ENCODE measurements at regions not wholly inside any gene's neighbourhood (a gene's known extent, or its start where the extent isn't known, plus 50 kb on each side); places are given as distances from the start of the nearest gene placed in this dataset.

DNA sequence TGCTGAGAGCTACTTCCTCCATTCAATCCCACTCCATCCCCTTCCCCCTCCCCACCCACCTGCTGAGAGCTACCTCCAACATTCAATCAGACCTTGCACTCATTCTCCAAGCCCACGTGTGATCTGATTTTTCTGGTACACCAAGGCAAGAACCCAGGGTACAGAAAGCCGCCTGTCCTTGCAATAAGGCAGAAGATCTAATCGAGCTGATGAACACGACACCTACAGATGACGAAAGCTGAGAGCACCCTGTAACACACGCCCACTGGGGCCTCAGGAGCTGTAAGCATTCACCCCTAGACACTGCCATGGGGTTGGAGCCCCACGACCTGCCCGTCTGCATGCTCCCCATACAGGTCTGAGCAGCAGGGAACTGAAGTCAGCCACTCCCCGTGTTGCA lies 58.3 kb downstream of the TRIML1 start:
- no peak for DNase-seq

DNA sequence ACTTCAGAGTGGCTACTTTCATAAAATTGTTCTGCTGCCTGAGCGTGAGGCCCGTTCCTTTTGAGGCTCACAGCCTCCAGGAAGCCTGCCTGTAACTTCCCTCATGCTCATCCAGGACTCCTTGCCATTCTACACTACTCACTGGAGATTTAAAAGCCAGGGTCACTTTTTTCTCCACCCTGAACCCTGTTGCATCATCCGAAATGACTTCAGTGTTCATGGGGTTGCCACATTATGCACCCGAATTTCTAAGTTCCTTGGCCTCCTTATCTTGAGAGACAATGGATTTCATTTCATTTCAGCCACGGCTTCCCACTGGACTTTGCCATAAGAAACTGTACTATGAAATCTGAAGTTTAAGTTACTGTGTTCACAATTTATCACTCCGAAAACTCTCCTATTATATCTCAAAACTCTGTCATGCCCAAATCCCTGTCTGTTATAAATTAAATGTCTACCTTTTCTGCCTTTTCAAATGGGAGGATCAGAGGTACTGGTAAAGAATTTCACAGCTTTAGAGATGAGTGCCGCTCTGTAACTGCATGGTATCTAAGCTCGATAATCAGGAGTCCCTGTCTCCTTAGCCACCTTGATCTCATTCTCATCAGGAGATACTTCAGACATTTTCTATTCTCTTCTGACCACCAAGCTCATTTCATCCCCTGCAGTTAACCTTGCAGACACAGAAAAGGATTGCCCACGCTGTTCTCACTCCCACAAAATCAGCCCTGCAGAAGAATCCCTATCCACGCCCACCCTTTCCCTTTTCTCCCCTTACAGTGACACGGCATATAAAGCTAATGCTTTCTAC lies 59.9 kb downstream of the TRIML1 start:
- no peak for DNase-seq

DNA sequence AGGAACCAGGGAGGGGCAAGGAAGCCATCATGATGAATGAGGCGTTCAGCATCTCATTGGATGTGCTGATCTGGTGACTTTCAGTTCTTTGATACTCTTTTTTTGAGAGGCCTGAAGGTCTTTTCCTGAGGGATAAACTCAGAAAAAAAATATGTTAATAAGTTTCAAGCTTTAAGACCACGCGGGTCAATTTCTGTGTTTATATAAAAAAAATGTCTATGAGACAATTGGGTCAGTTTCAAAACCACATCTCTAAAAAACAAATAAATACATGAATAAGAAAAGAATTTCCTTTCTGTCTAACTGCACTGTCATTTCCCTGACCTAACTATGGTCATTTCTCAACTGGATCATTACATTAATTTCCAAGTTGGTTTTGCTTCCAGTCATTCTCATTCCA lies 62.6 kb downstream of the TRIML1 start:
- DNase-seq: no peak

DNA sequence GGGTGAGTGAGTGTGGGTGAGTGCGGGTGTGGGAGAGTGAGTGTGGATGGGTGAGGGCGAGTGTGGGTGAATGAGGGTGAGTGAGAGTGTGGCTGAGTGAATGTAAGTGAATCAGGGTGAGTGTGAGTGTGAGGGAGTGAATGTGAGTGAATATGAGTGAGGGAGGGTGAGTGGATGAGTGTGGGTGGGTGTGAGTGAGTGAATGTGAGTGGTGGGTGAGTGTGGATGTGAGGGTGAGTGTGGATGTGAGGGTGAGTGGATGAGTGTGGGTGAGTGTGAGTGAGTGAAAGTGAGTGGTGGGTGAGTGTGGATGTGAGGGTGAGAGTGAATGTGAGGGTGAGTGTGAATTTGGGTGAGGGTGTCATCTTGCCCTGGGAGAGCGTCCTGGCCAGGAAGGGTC lies 67.5 kb downstream of the TRIML1 start:
- no peak for DNase-seq

DNA sequence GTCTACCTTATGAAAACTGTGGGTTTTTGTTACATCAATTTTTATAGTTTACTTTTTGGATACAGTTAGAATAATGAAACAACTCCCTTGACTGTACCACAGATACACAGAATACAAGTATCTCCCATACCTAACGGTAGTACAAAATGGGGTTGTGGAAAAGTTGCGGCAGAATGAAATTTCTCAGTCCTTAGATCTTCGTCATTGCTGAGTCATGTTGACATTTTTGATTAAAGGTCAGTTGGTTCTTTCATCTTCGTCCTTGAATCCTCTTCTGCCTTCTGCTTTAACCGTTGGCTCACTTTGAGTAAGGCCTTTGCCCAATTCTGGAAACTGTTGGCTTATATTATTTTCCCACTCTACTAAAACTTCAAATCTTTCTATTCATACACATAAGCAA lies 75.6 kb downstream of the TRIML1 start:
- DNase-seq: no peak

DNA sequence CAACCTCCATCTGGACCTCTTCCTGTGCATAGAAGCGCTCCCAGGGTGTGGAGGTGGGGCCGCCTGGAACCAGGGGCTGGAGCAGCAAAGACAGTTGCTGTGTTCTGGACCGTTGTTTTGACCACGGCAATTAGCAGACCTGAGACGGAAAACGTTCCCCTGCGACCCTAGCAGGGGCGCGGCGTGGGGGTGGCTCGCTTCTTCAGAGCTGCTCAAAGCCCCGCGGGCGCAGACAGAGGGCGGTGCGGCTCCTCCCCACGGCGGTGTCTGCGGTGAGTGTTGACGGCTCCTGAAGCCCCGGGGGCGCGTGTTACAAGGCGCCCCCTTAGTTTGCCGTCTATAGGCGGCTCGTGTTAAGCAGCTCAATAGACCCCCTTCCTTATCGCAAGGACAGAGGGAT lies 79.2 kb downstream of the TRIML1 start:
- no peak for DNase-seq

DNA sequence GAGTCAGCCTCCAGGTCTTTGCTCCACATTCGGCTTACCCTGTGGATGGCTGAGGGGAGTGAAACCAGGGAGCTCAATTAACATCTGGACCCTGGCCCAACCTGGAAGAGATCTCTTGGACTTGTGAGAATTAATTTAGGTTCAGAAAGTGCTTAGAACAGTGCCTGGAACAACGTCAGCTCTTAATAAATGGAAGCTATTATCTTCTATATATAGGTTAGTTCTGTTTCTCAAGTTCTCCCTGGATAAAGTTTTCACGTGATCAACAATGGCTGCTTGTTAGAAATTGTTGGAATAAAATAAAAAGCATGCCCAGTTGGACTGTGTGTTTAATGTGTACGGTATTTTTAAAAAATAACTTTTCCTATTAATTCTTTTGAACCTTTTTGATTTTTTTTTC lies 80.8 kb downstream of the TRIML1 start:
- no peak for DNase-seq

DNA sequence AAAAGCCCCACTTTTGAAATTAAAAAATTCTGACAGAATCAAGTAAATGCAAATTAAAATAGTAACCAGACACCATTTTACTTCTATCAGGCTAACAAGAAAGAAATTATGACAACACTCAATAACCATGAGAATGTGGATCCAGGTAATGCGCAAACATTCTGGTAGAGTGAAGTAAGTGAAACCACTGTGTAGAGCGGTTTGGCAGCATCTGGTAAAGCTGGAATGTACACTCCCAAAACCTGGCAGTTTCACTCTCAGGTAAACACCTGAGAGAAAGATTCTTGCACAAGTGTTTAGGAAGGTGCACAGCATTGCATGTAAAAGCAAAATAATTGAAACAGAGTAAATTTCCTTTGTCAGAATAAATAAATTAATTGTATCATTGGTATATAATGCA lies 81.8 kb downstream of the TRIML1 start:
- DNase-seq: no peak

DNA sequence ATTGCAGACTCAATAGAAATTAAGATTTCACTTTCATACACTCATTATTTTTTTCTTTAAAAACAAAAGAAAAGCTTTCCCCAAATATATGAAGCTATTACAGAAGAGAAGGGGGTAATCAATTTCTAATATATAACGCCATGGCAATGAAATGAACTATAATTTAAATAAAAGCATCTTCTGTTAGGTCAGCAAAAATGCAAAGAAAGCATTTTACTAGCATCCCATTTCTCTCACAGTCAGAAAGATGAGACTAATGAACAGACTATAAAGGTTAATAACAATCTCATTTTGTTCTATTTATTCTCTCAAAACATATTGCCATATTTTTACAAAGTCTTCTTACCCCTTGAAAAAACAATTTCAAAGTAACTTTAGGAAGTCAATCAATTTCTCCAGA lies 89.0 kb downstream of the TRIML1 start:
- no peak for DNase-seq

DNA sequence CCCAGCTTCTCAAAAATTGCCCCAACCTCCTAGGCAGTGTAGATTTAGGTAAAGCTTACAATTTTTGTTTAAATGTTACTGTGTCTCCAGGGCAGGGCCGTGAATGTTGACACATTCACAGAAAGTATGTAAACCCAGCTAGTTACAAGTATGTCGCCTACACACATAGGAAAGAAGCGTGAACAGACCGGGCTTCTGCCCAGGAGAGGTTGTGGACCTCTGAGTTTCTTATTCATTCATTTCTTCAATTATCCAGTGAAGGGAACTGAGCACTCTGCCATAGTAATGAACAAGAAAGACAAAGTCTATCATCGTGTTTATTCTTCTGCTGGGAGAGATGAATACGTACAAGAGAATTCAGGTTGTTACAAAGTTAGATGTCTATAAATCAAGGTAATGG lies 93.2 kb downstream of the TRIML1 start:
- no peak for DNase-seq

DNA sequence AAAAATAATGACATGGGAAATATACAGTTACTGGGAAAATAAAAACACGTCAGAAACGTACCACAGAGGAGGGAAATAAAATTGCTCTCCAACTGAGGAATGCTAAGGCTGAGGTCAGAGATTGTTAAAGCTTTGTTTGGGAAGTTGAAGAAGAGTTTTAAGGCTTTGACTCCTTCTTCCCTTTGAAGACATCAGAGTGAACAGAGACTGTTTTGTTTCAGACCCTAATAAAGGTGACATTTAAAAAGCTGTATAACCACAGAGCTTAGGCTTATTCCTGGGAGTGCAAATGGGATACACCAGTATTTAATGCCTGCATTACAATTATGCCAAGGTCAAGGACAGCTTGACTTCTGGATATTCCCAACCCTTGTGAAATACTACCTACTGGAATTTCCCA lies 102.8 kb downstream of the TRIML1 start:
- DNase-seq: no peak

DNA sequence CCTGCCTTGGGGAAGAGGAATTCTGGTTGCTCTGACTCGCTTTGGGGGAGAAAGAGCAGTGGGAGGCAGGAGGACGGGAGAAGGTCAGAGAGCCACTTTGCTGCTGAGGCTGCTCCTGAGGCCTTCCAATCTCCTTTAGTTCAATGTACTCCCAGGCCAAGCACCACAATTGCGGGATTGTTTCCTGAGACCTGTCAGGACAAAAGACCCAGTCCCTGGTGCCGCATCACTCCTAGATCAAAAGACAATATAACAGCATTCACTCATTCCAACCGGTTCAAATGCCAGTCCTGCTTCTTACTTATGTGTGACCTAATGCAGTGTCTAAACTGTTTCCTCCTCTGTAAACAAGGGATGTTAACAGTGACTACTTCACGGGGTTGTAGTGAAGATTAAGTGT lies 106.4 kb downstream of the TRIML1 start:
- no peak for DNase-seq

DNA sequence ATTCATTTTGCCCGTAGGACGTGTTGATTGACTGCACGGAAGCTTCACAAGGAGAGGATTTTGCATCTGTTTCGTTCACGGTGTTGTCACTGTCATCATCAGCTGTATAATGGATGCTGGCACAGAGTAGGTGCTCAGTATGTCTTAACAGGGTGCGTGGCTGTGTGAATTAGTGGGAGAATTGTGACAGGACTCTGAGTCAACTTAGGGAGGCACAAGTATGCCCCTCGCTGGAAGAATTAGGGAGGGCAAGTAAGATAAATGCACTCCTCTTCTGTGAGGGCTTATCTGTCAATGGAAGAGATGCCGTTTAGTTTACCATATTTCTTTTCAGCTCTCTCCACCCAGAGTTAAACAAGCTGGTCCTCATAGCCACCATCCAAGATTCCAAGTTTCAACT lies 107.2 kb downstream of the TRIML1 start:
- DNase-seq: no peak

DNA sequence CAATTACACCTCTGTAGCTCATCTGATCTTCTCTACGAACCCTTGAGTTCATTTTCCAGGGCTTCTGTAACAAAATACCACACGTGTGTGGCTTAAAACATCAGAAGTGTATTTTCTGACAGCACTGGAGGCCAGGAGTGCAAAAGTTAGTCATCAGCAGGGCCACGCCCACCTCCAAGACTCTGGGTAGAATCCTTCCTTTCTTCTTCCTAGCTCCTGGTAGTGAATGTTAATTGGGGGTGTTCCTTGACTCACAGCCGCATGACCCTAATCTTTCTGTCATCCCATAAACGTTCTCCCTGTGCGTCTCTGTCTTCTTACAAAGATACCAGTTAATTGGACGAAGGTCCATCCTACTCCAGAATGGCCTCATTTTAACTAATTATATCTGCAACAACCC lies 115.0 kb downstream of the TRIML1 start:
- DNase-seq: no peak

DNA sequence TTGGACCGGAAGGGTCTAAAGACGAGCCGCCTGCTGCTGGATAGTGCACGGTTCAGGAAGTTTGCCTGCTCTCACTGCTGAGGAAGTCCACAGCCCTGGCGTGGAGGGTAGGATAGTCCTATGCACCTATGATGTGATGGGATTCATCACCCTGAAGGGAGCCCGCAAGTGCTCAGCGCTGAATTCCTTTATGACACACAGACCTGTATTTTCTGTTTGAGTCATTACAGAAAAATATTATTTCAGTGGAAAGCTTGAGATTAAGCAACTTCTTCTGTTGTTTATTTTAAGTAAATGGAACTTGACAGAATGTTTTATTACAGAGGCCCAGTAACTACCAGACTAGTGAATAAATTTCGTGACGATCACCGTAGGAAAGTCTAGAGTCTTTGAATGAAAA lies 123.2 kb downstream of the TRIML1 start:
- no peak for DNase-seq

DNA sequence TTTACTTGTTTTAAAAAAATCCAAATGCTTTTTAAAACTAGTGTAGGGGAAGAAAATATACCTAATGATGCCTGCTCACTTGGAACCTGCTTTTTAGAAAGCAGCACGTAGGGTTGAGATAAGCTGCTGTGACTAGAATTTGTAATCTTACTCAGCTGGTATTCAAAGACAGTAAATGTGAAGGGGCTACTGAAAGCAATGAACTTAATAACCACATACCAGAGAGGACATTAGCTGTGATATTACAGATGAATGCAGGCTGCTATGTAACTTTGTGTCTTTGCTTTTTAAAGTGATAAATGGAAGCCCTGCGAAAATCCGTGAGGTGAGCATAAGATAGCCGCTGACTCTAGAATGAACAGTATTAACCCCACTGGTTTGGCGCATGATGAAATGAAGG lies 124.1 kb downstream of the TRIML1 start:
- no peak for DNase-seq

DNA sequence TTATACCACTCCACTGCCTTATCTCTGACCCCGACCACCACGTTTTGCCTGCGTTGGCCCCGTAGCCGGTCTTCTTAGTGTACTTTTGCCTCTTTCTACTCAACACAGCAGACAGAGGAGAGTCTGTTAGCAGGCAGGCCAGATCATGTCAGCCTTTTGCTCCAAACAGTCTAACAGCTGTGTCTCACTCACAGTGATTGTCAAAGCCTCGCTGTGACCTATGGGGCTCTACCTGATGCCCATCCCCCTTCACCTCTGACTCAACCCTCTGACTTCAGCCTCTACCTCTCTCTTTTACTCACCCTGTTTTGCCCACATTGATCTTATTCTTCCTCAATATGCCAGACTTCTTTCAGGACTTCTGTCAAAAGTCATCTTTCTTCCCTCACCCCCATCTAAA lies 127.1 kb downstream of the TRIML1 start:
- no peak for DNase-seq

DNA sequence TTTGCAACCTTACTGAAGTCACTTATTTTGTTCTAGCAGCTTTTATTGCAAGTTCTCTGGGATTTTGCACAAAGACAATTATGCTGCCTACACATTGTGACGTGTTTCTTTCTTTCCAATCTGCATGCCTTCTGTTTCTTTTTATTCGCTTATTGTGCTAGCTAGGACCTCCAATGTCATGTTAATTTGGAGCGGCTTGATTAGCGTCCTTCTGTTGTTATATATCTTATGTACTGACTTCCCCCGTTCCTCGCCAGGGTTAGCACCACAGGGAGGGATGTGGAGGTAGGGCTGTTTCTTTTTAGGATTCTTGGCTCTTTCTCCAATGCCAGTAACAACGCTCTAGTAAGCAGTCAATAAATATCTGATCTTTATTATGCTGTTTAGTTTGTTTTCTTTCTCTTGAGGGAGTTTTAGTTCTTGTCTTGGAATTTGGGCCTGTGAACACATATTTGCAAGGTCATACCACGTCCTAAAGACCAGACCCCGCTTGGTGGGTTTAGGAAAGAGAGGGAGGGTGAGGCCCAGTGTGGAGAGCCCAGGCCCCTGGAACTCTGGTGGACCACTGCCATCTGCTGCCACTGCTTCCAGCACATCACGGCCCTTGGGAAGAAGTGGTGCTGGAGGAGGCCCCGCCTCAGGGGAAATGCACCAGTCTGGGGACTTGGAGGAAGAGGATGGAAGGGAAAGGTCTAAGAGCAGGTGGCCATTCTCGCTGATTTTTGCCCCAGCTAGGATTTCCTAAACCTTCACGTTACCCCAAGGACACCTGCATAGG lies 129.1 kb downstream of the TRIML1 start:
- DNase-seq: no peak

DNA sequence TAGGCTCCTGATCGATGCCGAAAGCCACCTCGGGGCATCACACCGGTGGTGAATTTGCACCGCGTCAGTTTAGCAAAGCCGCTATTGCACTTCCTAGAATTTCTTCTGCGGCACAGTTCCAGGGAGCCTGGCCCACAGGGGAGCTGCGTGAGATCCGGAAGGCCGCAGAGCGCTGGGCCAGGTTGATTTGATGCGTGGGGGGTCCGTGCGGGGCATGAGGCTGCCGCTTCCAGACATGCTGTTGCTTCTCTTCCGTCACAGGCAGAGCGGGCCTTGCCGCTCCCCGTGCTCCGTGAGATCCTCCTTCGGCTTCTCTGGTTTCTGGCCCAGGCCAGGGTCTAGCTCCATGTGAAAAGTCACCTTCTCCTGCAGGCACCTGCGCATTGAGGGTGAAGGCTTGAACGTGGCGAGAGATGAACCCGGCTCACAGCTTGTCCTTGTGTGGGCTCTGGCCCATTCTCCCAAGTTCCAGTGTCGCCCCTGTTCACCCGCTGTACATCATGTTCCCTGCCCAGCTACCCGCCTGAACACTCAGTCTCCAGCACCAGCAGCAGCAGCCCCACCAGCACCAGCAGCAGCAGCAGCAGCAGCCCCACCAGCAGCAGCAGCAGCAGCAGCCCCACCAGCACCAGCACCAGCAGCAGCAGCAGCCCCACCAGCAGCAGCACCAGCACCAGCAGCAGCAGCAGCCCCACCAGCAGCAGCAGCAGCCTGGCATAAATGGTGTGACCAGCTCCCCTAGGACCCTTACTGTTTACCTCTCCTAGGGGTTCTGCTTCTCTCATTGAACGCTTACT lies 131.2 kb downstream of the TRIML1 start:
- DNase-seq: no peak

DNA sequence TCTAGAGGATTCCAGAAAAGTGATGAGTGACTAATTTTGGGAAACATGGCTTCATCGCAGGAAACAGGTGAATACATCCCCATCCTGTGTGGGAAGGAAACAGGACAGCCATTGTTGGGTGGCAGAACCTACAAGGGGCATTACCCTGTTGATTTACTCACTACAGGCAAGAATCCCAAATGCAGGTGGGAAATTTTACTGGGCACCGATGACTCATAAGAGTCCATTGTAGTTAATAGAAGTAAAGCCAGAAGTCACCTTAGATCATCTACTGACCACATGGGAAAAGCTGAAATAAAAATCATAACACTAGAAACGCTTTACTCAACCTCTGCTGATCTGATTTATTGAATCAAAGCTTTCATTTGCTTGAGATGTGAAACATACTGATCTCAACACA lies 136.4 kb downstream of the TRIML1 start:
- no peak for DNase-seq

DNA sequence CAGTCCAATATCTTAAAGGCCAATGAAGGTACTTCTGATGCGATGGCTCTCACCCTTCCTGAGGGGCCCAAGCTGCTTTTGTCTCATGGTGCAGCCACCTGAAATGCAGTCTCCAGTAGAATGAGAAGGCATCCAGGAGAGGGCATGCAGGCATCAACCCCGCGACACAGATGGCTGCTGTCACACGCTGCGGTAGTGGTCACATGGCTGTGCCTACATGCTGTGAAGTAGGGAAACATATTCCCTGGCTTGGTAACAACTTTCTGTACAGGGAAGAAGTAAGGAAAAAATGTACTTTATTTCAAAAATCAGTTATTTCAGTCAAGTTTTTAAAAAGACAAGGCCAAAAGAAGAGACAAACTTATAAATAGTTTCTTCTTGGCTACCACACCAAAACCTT lies 139.9 kb downstream of the TRIML1 start:
- no peak for DNase-seq

DNA sequence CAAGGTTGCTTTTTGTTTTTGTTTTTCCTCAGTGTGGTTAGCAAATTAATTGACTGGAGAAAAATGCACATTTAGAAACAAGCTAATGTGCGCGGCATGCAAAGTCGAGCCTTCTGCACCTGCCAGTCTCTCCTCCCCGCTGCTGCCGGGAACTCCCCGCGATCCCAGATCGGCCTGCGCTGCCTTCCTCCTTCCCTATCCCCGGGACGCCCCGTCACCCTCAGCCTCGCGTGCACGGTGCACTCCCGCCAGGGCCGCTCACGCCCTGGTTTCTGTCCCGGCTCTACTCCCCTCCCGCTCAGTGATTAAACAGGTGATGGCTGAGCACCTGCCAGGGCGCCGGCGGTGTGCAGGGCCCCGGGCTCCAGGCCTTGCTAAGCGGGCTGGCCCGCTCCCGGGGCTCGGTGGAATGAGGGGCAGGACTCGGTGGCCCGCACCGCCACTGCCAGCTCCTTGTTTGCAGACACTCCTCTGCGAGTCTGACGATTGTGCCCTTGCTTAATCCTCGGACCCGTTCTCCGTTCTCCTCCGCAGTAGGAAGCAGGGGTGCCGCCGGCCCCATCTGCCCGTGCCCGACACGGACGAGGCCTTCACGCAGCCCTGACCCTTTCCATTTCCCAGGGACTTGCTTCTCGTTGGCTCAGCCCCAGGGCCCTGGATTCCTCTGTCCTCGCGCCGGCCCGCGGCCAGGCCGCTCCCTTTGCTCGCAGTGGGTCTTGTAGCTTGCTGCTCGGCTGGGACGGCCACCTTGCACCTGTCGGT lies 143.4 kb downstream of the TRIML1 start:
- no peak for DNase-seq

All from NCI-H226 (cell line).